ENCODE measurements at regions not wholly inside any gene's neighbourhood (a gene's known extent, or its start where the extent isn't known, plus 50 kb on each side); places are given as distances from the start of the nearest gene placed in this dataset.

DNA sequence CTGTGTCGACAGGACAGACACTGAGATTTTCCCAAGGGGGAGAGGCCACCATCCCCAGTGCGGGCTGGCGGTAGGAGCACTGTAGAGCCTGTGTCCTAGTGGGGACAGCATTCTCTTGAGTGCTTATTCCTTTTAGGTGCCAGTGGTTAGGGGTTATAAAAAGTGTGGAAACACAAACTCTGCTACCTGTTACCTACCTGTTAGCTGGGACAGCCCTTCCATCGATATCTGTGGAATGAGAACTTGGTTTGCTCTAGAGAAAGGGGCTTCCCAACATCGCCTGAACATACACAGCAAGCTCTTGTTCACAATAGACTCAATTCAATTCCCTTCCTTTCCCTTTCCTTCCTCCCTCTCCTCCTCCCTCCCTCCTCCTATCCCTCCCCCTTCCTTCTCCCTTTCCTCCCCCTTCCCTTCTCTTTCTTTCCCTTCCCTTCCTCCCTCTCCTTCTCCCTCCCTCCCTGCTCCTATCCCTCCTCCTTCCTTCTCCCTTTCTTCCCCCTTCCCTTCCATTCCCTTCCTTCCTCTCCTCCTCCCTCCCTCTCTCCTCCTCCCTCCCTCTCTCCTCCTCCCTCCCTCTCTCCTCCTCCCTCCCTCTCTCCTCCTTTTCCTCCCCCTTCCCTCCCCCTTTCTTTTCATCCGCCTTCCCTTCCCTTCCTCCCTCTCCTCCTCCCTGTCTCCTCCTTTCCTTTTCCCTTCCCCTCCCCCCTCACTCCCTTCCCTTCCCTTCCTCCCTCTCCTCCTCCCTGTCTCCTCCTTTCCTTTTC is 188.5 kb downstream of the URI1 start:
- DNase-seq, result no peak

- DNase-seq, result no peak
Measured at GRCh38 chr19:30131246-30131645, 189.2 kb downstream of the URI1 start.

- no peak for DNase-seq
Measured at GRCh38 chr19:30131722-30132291, 189.8 kb downstream of the URI1 start.

GRCh38 chr19:30132343-30133075 is 190.5 kb downstream of the URI1 start:
- DNase-seq, result no peak

DNA sequence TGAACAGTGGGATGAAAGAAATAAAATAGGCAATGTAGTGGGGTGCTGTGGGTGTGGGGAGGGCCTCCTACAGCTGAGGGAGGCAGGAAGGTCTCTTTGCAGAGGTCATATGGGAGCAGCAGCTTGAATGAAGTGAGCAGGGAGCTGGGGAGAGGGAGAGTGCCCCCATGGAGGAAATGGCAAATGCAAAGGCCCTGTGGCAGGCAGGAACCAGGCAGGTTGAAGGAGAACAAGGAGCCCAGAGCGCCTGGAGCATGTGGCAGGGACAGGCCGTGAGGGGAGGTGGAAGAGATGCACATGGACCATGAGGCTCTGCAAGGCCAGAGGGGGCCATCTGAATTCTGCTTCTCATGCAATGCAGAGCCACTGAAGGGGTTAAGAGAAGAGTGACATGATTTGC is 191.8 kb downstream of the URI1 start:
- no peak for DNase-seq

GRCh38 chr19:30135093-30135757 is 193.2 kb downstream of the URI1 start:
- DNase-seq, result no peak

DNA sequence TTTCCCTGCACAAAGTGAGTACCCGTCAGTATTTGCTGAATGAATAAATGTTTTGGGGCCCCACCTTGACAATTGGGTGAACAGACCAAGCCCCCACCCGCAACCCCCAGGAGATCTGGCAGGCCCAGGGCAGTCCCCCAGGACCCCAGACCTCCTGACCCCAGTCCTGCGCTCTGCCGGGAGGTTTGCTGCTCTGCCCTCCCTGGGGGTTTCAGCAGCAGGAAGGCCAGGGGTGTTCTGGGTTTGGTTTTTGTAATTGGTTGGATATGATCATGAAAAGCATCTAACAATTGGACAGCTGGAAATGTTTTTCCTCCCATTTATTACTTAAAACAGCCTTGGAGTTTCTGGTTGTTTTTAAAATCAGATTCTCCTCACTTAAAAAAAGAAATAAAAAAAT is 193.8 kb downstream of the URI1 start:
- DNase-seq, result no peak

DNA sequence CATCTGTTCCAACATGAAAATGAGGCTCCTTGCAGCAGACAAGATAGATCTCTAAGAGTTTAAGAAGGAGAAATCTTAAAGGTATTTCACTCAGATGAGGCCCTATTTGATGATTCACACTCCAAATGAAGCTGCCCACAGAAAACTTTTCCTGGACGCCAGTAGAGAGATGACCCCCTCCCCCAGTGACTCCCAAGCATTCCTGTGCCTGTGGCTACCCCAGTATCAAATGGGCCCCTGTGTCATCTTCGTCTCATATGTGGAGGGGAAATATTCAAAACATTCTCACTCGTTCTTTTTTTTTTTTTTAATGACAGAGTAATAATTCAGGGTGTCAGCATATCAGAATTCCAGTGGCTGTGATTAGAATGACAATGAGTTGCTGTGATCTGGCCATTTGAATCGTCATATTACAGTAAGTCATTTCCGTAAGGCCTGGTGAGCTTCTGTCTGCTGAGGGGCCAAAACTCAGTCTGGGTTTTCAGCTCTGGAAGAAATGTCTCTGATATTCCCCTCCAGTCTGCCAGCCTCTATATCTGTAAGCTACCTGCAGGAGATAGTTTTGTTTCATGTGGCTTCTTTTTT is 194.7 kb downstream of the URI1 start:
- peak; percentile 81 for DNase-seq

GRCh38 chr19:30137747-30138146 is 195.7 kb downstream of the URI1 start:
- no peak for DNase-seq

GRCh38 chr19:30144242-30144758 is 202.3 kb downstream of the URI1 start:
- DNase-seq, result no peak

DNA sequence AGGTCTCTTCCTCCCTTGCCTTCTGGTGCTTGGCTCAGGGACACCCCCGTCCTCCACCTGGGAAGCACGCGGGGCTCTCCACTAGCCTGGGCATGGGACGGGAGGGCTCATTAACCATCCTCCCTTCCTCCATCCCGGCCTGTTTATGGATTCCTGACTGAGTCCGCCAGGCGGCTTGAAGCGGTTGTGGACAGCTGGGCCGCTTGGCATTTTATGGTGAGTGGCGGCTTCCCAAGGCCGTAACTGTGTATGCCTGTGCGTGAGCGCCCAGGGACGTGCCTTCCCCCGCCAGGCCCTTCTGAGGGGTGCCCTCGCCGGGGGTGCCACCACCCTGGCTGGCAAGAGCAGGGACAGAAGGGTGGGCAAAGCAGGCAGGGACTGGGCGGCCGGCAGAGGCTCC is 202.8 kb downstream of the URI1 start:
- DNase-seq, result no peak

- DNase-seq, result no peak
Measured at GRCh38 chr19:30145467-30145866, 203.4 kb downstream of the URI1 start.

- no peak for DNase-seq
Measured at GRCh38 chr19:30146346-30146745, 204.3 kb downstream of the URI1 start.

- no peak for DNase-seq
Measured at GRCh38 chr19:30148039-30148790, 206.2 kb downstream of the URI1 start.

- no peak for DNase-seq
Measured at GRCh38 chr19:30148803-30149202, 206.8 kb downstream of the URI1 start.

- DNase-seq, result no peak
Measured at GRCh38 chr19:30149300-30149699, 207.3 kb downstream of the URI1 start.

DNA sequence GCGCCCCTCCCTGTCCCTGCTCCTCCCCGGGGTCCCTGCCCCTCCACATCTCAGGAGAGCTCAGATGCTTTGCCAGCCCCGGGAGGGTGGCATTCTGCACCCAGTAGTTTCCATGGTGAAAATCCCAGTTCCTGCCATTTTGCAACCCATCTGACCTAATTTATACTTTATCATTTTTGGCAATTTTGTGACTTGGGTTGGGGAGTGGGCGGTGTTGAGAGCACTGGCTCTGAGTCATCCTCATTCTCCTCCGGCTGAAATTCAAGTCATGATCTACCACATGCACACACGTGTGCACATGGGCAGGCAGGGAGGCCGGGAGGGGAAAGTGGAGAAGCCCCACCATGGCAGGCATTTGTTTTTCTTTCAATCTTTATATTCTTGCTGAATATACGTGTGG is 208.6 kb downstream of the URI1 start:
- DNase-seq, result peak; percentile 28

- DNase-seq, result no peak
Measured at GRCh38 chr19:30151081-30151480, 209.0 kb downstream of the URI1 start.

DNA sequence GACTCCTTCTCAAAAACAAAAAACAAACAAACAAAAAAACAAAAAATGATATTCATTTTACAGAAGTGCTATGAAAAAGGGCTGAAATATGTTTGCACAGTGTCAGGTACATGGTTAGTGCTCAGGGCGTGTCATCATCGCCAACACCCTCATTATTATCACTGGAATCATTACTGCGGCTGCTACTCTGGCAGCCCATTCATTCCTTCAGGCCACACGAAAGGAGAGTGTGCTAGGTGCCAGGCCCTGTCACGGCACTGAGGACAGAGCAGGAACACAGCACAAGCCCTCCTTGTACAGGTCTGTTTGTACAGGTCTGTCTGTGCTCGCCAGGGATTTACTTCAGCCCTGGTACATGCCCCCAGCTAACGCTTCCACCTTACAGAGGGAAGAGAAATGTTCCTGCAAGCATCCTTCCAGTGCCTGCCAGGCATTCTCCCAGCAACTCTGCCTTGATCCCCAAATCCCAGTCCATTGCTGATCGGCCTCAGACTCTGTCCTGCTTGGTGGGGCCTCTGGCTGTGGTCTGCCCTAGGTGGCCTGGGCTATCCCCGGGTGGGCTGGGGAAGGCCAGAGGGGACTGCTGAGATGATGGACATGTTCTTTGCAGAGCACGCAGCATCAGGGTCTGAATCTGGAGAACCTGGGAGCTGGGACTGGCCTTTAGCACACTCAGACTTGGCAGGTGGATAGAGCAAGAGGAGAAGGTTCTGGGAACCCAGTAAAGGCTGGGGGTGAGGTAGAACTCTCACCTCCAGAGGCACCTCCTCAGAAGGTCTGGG is 210.7 kb downstream of the URI1 start:
- DNase-seq, result no peak

- no peak for DNase-seq
Measured at GRCh38 chr19:30153326-30154210, 211.5 kb downstream of the URI1 start.

Data from fibroblast of skin of abdomen (primary cell).